CD4-positive, alpha-beta T cell treated with Interleukin-12 subunit alpha and Interleukin-12 subunit beta, for 1 hour (primary cell): ENCODE measurements at regions not wholly inside any gene's neighbourhood (a gene's known extent, or its start where the extent isn't known, plus 50 kb on each side); places are given as distances from the start of the nearest gene placed in this dataset.
"Not testable (repeated sequence)": the region's sequence is repeated elsewhere in the genome, so short reads cannot be mapped to it uniquely, and the experiment has no call there.

Experiments
- DNase-seq: peaks from one replicate; pipeline ENCODE4 v3.0.0-alpha.2; 2020

DNA sequence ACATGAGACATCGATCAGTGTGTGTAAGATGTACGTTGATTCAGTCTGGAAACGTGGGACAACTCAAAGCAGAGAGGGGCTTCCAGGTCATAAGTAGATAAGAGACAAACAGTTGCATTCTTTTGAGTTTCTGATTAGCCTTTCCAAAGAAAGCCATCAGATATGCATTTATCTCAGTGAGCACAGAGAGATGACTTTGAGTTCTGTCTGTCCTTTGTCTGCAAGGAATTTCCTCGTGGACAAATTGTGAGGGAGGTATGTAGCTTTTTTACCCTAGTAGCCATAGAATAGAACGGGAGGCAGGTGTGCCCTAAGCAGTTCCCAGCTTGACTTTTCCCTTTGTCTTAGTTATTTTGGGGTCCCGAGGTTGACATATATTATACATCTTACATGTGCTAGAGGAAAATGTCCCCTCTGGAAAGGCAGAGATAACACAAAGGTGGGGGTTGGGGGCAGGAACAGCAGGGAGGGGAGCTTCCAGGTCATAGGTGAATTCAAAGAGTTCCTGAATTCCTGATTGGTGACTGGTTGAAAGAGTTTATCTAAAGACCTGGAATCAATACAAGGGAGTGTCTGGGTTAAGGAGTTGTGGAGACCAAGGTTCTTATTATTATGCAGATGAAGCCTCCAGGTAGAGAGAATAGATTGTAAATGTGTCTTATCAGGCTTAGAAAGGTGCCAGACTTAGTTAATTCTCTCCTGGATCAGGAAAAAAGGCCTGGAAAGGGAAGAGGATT, 237.0 kb downstream of the NFATC2 start:
- DNase-seq, result no peak

DNA sequence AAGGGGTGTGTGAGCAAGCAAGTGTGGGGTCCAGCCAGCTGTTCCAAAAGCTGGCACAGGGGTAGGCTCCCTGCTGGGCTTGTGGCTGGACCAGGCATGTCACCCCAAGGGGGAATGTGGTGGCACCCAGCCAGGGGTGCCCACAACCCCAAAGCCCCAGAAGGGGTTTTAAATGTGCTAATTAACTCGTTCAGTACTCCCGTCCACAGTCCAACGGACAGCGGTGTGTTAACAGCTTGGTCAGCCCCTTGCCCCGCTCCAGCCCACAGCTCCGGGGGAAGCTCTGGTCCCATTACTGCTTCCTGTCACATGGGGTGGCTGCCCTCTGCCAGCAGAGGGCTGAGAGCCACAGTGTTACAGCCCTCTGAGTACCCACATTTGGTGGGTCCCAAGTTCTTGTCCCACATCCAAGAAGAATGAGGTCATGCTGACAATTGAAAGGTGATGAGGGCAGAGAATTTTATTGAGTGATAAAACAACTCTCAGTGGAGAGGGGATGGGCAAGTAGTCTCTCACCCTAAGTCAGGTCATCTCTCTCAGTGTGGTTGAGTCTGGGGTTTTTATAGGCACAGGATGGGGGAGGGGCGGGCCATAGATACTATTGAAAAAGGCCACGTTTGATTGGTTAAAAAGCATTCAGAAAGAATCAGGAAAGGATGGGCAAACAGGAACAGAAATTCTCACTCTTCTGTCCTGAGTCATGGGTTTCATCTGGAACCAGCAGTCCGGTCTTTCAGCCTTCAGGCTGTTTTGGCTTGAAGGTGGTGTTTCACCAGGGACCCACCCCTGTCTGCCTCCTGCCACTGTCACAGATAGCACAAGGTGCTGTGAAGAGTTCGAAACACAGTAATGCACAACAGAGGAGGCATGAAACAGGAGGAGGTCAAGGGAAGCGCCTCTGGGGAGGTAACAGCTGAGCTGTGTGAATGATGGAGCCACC, 238.5 kb downstream of the NFATC2 start:
- DNase-seq, result no peak

DNA sequence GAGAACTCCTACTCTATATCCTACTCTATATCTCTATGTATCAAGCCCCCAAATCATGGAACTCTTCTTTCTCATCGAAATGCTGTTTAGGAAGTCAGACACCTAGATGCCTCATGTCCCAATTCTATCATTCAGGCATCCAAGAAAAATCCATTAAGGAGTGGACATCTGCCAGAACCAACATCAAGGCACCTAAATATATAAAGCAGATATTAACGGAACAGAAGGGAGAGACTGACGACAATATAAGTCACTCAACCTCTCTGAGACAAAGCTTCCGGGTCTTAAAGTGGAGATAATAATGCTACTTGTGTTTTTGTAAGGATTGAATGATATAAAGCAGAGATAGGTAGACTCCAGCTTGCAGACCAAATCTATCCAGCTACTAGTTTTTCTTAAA, 241.5 kb downstream of the NFATC2 start:
- DNase-seq, result no peak

DNA sequence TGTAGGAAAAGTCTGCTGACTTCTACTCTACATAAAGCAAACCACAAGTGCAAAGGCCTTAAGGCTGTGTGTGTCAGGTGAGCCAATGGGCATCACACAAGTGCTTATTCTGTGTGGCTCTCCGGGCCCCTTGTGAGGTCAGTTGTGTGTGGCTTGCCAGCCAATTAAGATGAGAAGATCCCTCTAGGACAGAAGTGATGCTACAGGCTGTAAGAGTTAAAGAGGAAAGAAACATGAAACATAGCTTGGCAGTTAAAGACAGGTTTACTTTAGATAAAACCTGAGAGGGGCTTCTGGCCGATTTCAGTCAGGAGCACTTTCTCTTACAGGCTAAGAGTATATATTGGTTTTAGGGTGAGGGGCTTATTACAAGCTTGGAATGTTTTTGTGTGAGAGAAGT, 242.4 kb downstream of the NFATC2 start:
- no peak for DNase-seq

DNA sequence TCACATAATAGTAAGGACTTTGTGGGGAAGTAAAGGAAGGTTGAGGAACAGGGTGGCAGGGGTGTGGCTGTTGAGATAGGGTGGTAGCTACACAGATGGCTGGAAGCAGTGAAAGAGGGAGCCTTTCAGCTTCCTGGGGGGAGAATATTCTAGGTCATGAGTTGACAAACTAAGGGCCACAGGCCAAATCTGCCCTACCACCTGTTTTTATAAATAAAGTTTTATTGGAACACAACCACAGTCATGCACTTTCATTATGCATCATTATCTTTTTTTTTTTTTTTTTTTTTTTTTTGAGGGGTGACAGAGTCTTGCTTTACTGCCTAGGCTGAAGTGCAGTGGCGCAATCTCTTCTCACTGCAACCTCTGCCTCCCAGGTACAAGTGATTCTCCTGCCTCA, 243.1 kb downstream of the NFATC2 start:
- DNase-seq, result no peak

GRCh38 chr20:51298141-51298749, 244.3 kb downstream of the NFATC2 start:
- no peak for DNase-seq

DNA sequence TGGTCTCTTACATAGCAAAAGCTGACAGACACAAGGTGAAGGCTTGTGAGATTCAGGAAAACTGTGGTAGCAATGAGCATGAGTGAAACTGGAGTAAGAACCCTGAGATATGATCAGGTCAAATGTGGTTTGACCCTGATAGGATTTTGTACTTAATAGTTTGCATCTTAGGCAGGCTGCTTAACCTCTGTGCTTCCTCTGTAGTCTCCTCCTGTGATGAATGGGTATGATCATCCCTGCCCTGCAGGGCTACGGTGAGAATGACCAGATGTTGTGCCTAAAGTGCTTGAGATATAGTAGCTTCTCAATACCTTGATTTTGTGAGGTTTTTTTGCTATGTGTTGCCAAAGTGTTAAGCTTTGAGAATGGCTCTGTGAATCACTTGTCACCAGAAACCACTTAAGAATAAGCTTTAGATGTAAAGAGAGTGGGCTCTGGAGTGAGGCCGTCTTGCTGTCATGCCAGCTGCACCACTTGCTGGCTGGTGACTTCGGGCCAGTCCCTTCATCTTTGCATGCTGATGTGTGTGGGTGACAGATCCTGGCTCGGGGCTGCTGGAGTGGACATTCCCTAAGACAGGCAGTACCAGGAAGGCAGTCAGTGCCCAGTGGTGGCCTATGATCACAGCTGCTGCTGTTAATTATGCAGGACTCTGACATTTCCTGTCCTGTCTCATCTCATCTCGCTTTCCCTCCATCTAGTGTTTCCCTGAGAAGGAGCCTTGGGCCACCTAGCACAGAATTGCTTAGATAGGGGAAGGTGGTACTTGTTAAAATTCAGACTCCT, 254.7 kb downstream of the NFATC2 start:
- DNase-seq, result no peak

DNA sequence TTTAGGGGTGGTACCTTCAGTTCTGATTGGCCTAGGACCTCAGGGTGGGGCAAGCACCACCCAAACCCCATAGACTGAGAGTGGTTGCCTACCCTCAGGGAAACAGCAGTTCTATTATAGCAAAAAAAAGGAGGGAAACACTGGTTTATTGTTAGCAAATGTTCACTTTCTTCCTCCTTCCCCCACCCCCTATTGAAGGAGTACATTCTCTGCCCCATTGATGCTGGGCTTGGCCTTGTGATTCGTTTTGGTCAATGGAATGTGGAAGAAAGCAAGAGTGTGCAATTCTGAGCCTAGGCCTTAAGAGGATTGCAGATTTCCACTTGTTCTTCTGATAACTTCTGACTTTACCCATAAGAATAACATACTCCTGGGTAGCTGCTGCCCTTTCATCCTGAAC, 255.8 kb downstream of the NFATC2 start:
- no peak for DNase-seq

DNA sequence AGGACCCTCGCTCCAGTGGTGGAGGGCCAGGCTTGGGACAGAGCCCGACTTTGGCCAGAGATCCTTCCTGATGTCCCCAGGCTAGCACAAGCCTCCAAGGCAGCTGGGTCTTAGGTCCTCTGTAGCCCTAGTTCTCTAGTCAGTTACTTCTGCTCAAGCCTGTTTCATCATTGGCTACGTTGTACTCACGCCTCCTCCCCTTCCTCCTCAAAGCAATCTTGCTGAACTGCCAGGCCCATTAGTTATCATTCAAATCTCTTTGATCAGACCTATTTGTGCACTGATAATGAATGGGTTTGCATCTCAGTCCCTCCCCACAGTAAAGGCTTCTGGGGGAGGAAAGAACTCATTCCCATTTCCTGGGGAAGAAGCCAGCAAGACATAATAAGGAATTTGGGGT, 256.8 kb downstream of the NFATC2 start:
- DNase-seq, result no peak

DNA sequence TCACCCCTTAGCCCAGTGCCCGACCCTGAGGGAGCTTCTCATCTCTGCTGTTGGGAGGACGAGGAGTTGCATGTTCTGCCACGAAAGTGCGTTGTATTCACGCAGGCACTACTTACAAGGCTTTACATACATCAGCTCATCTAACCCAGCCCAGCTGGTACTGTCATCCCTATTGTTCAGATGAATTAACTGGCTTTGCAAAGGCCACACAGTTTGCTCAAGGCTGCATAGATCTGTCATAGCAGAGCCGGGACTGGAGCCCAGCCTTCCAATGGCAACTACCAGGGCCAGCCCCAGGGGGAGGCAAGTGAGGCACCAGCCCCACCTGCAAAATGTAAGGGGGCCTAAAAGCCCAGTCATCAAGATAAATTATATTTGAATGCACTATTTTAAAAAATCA, 257.6 kb downstream of the NFATC2 start:
- DNase-seq, result no peak

DNA sequence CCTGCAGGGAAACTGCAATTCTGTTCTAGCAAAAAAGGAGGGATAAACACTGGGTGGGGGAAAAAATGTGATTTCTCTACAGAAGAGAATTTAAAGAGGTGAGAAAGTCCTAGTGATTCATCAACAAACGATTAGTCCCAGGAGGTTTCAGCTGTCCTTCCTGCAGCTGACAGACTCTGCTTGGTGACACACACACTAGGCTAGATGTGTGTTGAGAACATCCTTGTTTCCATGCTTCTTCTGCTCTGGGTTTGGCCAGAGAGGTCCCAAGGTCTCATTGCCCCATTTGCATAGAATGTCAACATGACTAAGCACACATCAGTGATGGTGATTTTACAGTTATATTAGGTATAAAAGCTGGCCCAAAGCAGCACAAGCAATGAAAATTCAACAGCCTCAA, 258.3 kb downstream of the NFATC2 start:
- DNase-seq, result no peak

GRCh38 chr20:51281521-51281920, 258.6 kb upstream of the KCNG1 start:
- no peak for DNase-seq

GRCh38 chr20:51280047-51280446, 257.1 kb upstream of the KCNG1 start:
- no peak for DNase-seq

GRCh38 chr20:51277961-51278360, 255.1 kb upstream of the KCNG1 start:
- DNase-seq, result no peak

- DNase-seq, result no peak
Measured at GRCh38 chr20:51276296-51276695, 253.4 kb upstream of the KCNG1 start.

- no peak for DNase-seq
Measured at GRCh38 chr20:51275826-51276225, 252.9 kb upstream of the KCNG1 start.

DNA sequence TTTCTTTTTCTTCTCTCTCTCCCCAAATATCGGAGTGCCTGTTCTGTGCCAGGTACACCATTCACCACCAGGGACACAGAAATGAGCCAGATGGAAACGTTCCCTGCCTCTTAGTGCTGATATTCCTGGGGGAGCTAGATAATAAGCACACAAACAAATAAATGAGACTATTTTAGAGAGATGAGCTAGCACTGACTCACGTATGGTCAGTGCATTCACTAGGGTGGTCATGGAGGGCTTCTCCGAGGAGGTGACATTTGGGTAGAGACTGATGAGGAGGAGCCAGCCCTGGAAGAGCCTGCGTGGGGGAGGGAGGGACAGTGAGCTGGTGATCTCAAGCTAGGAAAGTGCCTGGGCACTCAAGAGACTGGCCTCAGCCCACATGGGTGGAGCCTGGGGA, 252.3 kb upstream of the KCNG1 start:
- DNase-seq, result no peak

GRCh38 chr20:51272401-51272800, 249.5 kb upstream of the KCNG1 start:
- no peak for DNase-seq

GRCh38 chr20:51271931-51272330, 249.0 kb upstream of the KCNG1 start:
- DNase-seq, result no peak

DNA sequence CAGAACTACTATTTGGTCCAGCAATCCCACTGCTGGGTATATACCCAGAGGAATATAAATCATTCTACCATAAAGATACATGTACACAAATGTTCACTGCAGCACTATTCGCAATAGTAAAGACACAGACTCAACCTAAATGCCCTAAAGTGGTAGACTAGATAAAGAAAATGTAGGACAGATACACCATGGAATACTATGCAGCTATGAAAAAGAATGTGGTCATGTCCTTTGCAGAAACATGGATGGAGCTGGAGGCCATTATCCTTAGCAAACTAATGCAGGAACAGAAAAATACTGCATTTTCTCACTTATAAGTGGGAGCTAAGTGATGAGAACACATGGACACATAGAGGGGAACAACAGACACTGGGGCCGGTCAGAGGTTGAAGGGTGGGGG, 248.4 kb upstream of the KCNG1 start:
- not testable (repeated sequence) for DNase-seq

DNA sequence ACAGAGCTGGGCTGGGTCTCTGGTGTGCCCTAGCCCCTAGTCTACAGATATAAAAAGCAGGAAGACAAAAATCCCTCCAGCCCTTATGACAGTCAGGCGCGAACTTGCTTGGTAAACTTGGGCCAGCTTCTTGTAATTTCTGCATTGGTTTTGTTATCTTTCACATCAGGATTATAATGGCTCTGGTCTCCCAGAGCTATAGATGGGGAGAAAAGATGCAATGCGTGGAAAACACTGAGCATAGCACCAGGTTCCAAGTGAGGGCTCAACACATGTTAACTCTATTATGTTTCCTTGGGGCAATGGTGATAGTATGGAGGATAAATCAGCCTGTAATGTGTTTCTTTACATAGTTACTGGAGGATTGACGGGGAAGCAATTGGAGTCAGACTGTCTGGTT, 246.8 kb upstream of the KCNG1 start:
- no peak for DNase-seq

GRCh38 chr20:51267679-51268078, 244.8 kb upstream of the KCNG1 start:
- no peak for DNase-seq

DNA sequence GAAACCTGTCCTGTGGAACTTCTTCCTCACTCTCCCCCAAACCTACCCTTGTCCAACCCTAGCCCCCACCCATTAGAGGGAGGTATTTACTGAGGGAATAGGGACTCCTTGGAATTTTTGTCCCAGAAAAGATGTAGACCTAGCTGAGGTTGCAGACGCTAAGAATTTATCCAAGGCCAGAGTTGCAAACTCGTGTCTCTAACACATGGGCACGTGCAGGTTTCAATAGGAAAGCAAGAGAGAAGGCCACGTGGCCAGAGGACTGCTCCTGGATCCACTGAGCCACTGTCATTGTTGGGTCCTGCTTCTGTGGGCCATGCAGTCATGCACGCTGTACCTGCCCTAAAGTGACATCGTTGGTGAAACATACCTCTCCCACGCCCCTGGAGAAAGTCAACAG, 243.4 kb upstream of the KCNG1 start:
- no peak for DNase-seq
